ENCODE measurements at regions not wholly inside any gene's neighbourhood (a gene's known extent, or its start where the extent isn't known, plus 50 kb on each side); places are given as distances from the start of the nearest gene placed in this dataset.

DNA sequence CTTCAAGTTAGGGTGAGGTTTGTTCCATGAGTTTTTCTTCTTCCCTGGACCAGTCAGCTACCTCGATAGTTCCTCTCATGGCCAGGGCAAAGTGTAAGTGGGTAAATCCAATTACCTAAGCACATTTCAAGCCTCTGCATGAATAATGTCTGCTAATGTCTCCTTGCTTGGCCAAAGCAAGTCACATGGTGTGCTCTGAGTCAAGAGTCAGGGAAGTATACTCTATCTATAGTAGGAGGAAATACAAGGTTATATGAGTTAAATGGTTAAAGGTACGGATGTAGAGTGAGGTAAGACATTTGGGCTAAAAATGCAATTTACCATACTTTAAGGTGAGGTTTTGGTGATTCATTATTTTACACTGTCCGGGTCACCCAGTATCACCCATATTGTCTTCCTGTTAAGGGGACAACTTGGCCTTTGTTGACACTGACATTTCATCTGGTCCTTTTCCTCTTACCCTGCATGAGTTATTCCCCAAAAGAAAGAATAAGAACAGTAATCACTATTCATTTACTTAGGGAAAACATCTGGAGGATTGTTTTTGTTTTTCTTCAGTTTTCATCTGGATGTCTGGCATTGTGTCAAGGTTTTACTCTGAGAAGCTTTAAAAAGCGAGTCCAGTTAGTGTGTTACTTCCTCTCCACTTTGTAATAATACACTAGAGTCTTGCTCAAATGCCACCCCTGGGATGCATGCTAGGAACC is 405.5 kb downstream of the RND3 start:
- no peak for TF ChIP-seq POLR2A (IDR thresholded peaks at IDR 0.05)
- TF ChIP-seq, protein P1, sequence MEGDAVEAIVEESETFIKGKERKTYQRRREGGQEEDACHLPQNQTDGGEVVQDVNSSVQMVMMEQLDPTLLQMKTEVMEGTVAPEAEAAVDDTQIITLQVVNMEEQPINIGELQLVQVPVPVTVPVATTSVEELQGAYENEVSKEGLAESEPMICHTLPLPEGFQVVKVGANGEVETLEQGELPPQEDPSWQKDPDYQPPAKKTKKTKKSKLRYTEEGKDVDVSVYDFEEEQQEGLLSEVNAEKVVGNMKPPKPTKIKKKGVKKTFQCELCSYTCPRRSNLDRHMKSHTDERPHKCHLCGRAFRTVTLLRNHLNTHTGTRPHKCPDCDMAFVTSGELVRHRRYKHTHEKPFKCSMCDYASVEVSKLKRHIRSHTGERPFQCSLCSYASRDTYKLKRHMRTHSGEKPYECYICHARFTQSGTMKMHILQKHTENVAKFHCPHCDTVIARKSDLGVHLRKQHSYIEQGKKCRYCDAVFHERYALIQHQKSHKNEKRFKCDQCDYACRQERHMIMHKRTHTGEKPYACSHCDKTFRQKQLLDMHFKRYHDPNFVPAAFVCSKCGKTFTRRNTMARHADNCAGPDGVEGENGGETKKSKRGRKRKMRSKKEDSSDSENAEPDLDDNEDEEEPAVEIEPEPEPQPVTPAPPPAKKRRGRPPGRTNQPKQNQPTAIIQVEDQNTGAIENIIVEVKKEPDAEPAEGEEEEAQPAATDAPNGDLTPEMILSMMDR (IDR thresholded peaks at IDR 0.05): no peak

Measured in esophagus squamous epithelium (tissue), 4 donors.